Keratinocyte (primary cell): ENCODE measurements at regions not wholly inside any gene's neighbourhood (a gene's known extent, or its start where the extent isn't known, plus 50 kb on each side); places are given as distances from the start of the nearest gene placed in this dataset.

ENCODE experiments used
- DNase-seq: peaks from one replicate; pipeline ENCODE4 v3.0.0-alpha.2; 2011; ENCODE audit warnings: low read depth, missing footprints, low spot score
- FAIRE-seq: peaks from 2 replicates; lab custom pipeline; 2011; peaks lifted over from hg19 to GRCh38; lab: Jason Lieb, UNC
- H2AFZ ChIP-seq: 2 replicates; pipeline ENCODE4 v1.6.0; 2012; ENCODE audit warnings: low read length, control low read depth, inconsistent platforms; ENCODE audit not compliant: control insufficient read depth
- H3K27ac ChIP-seq: 2 replicates; pipeline ENCODE4 v1.5.1; 2011; ENCODE audit warnings: low read length; ENCODE audit not compliant: control insufficient read depth, insufficient read depth
- H3K27me3 ChIP-seq: 3 replicates; pipeline ENCODE4 v1.6.0; 2011; ENCODE audit warnings: low read length; ENCODE audit not compliant: control insufficient read depth, insufficient read depth; ENCODE audit errors: extremely low read depth
- H3K36me3 ChIP-seq, 2 experiments: 2 replicates in 1 of 2; 3 replicates in 1 of 2; pipeline ENCODE4 v1.5.1; 2011; ENCODE audit warnings: low read length in 2 of 2, mild to moderate bottlenecking in 1 of 2; ENCODE audit not compliant: control insufficient read depth in 2 of 2, insufficient read depth in 2 of 2; ENCODE audit errors: extremely low read depth in 1 of 2
- H3K4me1 ChIP-seq: 3 replicates; pipeline ENCODE4 v1.5.1; 2011; ENCODE audit warnings: low read length; ENCODE audit not compliant: control insufficient read depth, insufficient read depth; ENCODE audit errors: extremely low read depth
- H3K4me2 ChIP-seq: 3 replicates; pipeline ENCODE4 v1.6.0; 2011; ENCODE audit warnings: low read depth, low read length; ENCODE audit not compliant: control insufficient read depth, insufficient read depth; ENCODE audit errors: extremely low read depth
- H3K4me3 ChIP-seq, 3 experiments: fragments of 200-600 bp in 1 of 3; sonication (generic) in 1 of 3; 2 replicates in 2 of 3; 3 replicates in 1 of 3; pipeline ENCODE4 v1.5.1; 2011 to 2016; ENCODE audit warnings: low read length in 3 of 3, mild to moderate bottlenecking in 3 of 3, control low read depth in 2 of 3, inconsistent platforms in 1 of 3, low read depth in 1 of 3, mixed read lengths in 1 of 3, mixed run types in 1 of 3, moderate library complexity in 1 of 3; ENCODE audit not compliant: control insufficient read depth in 2 of 3, insufficient read depth in 2 of 3; ENCODE audit errors: extremely low read depth in 1 of 3
- H3K79me2 ChIP-seq: 2 replicates; pipeline ENCODE4 v1.6.0; 2012; ENCODE audit warnings: low read length; ENCODE audit not compliant: control insufficient read depth, insufficient read depth
- H3K9ac ChIP-seq: 3 replicates; pipeline ENCODE4 v1.6.0; 2011; ENCODE audit warnings: low read length; ENCODE audit not compliant: control insufficient read depth, insufficient read depth; ENCODE audit errors: extremely low read depth
- H3K9me1 ChIP-seq: 3 replicates; pipeline ENCODE4 v1.6.0; 2011; ENCODE audit warnings: low read length; ENCODE audit not compliant: control insufficient read depth, insufficient read depth; ENCODE audit errors: extremely low read depth
- H3K9me3 ChIP-seq: 2 replicates; pipeline ENCODE4 v1.5.1; 2012; ENCODE audit warnings: low read depth, low read length; ENCODE audit not compliant: control insufficient read depth
- H4K20me1 ChIP-seq: 3 replicates; pipeline ENCODE4 v1.6.0; 2011; ENCODE audit warnings: low read length; ENCODE audit not compliant: control insufficient read depth, insufficient read depth; ENCODE audit errors: extremely low read depth
- CTCF ChIP-seq, 3 experiments: IDR thresholded peaks in 1 of 3; conservative IDR thresholded peaks in 1 of 3; optimal IDR thresholded peaks in 1 of 3; 2 replicates in 2 of 3; 3 replicates in 1 of 3; pipeline versions ENCODE3 to v1.5.1; 2011; ENCODE audit warnings: low read length in 3 of 3, mild to moderate bottlenecking in 3 of 3, moderate library complexity in 2 of 3, control low read depth in 1 of 3, inconsistent platforms in 1 of 3; ENCODE audit not compliant: insufficient read depth in 2 of 3; ENCODE audit errors: extremely low read depth in 1 of 3
- EZH2 ChIP-seq: IDR thresholded peaks from one replicate; pipeline ENCODE4 v1.6.1; 2012; ENCODE audit warnings: inconsistent platforms, mild to moderate bottlenecking, low read length, moderate library complexity
- dilution Hi-C: fragments of 300-500 bp; cut with MboI; formaldehyde crosslinking; loops from one replicate; pipeline ENCODE4 v1.7.0; 2020; ENCODE audit warnings: low sequenced_read_pairs; ENCODE audit not compliant: extremely low pct_ligation_motif_present

- H3K4me3 ChIP-seq = no peak overlapping the region
- dilution Hi-C loops = no loop called here
- no peaks in the 10 kb centered on the region for H3K27me3 ChIP-seq
- H3K27ac ChIP-seq = no peak overlapping the region
- no peaks in the 10 kb centered on the region for H3K4me1 ChIP-seq
- no peak for DNase-seq
- H2AFZ ChIP-seq = no peak overlapping the region
- no peaks in the 10 kb centered on the region for H4K20me1 ChIP-seq
- H3K9ac ChIP-seq = no peak overlapping the region
- no peaks in the 10 kb centered on the region for H3K79me2 ChIP-seq
- FAIRE-seq = no peak
- TF ChIP-seq EZH2 = no peak
- no peak for TF ChIP-seq CTCF (optimal IDR thresholded peaks at IDR 0.05 in 1 of 3, IDR thresholded peaks at IDR 0.05 in 1 of 3, conservative IDR thresholded peaks at IDR 0.05 in 1 of 3; ENCODE audit: extremely low read depth in 1 of 3, insufficient read depth in 2 of 3, low read length in 3 of 3)
- no peaks in the 10 kb centered on the region for H3K36me3 ChIP-seq
- no peaks in the 10 kb centered on the region for H3K9me1 ChIP-seq
- H3K4me2 ChIP-seq = no peak overlapping the region
- H3K9me3 ChIP-seq = no peaks in the 10 kb centered on the region
These were observed 58.9 kb downstream of the ZNF648 start for GRCh38 chr1:182002570-182002969.

GRCh38 chr1:181998858-181999257, 62.7 kb downstream of the ZNF648 start:
- no peaks in the 10 kb centered on the region for H3K9me3 ChIP-seq
- no peak for TF ChIP-seq CTCF (optimal IDR thresholded peaks at IDR 0.05 in 1 of 3, IDR thresholded peaks at IDR 0.05 in 1 of 3, conservative IDR thresholded peaks at IDR 0.05 in 1 of 3; ENCODE audit: extremely low read depth in 1 of 3, insufficient read depth in 2 of 3, low read length in 3 of 3)
- no peak for TF ChIP-seq EZH2
- H4K20me1 ChIP-seq = no peaks in the 10 kb centered on the region
- H3K9ac ChIP-seq = no peak overlapping the region
- H3K36me3 ChIP-seq = no peaks in the 10 kb centered on the region
- dilution Hi-C loops = no loop called here
- H3K79me2 ChIP-seq = no peaks in the 10 kb centered on the region
- no peaks in the 10 kb centered on the region for H3K9me1 ChIP-seq
- FAIRE-seq = no peak
- H3K27me3 ChIP-seq = peaks cover 5% of the 10 kb centered on the region
- H3K4me2 ChIP-seq = no peak overlapping the region
- no peak overlapping the region for H3K27ac ChIP-seq
- no peak for DNase-seq
- H3K4me3 ChIP-seq = no peak overlapping the region
- H3K4me1 ChIP-seq = no peaks in the 10 kb centered on the region
- no peak overlapping the region for H2AFZ ChIP-seq
